GM10248 (cell line): ENCODE measurements at regions not wholly inside any gene's neighbourhood (a gene's known extent, or its start where the extent isn't known, plus 50 kb on each side); places are given as distances from the start of the nearest gene placed in this dataset.
"Not testable (repeated sequence)": the region's sequence is repeated elsewhere in the genome, so short reads cannot be mapped to it uniquely, and the experiment has no call there.

Source experiments
- CTCF ChIA-PET: fragments of 300-600 bp; sonication (Branson Sonifier 250); formaldehyde crosslinking; extraction: SDS; loops from one replicate; lab custom pipeline; 2021; ENCODE audit warnings: antibody characterized with exemption; lab: Yijun Ruan, JAX
- POLR2A ChIA-PET: fragments of 350-650 bp; sonication (Branson Sonifier 250); formaldehyde crosslinking; extraction: SDS; loops from one replicate; lab custom pipeline; 2020; ENCODE audit warnings: antibody characterized with exemption; lab: Yijun Ruan, JAX
- DNase-seq: peaks from one replicate; pipeline ENCODE4 v3.0.0; 2012; ENCODE audit errors: extremely low spot score
- TF ChIP-seq, protein P1 (sequence below): IDR thresholded peaks from 2 replicates; pipeline ENCODE4 v1.5.1; 2012; ENCODE audit warnings: mild to moderate bottlenecking, low read depth; ENCODE audit errors: extremely low read depth, missing control alignments, control extremely low read depth

DNA sequence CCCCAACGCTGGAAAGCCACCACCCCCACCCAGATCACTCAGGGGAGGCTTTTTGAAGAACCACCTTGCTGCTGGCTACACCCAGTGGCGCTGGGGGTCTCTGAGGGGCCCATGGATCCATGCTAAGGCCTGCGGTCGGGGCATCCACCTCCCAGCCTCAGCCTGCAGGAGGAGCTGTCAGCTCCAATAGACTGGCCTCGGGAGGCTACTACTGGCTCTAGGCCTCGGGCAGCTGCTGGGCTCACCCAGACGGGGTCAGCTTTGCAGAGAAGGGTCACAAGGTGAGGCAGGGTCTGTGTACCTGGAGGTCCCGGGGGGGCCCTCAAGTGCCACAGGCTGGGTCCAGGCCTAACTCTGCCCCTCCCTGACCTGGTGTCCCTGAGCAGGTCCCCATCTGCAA lies 193.7 kb downstream of the OLFM1 start:
- POLR2A ChIA-PET, result no interaction called here
- no peak for DNase-seq
- TF ChIP-seq, protein P1, sequence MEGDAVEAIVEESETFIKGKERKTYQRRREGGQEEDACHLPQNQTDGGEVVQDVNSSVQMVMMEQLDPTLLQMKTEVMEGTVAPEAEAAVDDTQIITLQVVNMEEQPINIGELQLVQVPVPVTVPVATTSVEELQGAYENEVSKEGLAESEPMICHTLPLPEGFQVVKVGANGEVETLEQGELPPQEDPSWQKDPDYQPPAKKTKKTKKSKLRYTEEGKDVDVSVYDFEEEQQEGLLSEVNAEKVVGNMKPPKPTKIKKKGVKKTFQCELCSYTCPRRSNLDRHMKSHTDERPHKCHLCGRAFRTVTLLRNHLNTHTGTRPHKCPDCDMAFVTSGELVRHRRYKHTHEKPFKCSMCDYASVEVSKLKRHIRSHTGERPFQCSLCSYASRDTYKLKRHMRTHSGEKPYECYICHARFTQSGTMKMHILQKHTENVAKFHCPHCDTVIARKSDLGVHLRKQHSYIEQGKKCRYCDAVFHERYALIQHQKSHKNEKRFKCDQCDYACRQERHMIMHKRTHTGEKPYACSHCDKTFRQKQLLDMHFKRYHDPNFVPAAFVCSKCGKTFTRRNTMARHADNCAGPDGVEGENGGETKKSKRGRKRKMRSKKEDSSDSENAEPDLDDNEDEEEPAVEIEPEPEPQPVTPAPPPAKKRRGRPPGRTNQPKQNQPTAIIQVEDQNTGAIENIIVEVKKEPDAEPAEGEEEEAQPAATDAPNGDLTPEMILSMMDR, result no peak
- CTCF ChIA-PET, result interaction anchor here (1.7 kb wide), 1 partner anchor 9 kb away, joined by 5 read pairs; no protein-coding TSS in a partner anchor

DNA sequence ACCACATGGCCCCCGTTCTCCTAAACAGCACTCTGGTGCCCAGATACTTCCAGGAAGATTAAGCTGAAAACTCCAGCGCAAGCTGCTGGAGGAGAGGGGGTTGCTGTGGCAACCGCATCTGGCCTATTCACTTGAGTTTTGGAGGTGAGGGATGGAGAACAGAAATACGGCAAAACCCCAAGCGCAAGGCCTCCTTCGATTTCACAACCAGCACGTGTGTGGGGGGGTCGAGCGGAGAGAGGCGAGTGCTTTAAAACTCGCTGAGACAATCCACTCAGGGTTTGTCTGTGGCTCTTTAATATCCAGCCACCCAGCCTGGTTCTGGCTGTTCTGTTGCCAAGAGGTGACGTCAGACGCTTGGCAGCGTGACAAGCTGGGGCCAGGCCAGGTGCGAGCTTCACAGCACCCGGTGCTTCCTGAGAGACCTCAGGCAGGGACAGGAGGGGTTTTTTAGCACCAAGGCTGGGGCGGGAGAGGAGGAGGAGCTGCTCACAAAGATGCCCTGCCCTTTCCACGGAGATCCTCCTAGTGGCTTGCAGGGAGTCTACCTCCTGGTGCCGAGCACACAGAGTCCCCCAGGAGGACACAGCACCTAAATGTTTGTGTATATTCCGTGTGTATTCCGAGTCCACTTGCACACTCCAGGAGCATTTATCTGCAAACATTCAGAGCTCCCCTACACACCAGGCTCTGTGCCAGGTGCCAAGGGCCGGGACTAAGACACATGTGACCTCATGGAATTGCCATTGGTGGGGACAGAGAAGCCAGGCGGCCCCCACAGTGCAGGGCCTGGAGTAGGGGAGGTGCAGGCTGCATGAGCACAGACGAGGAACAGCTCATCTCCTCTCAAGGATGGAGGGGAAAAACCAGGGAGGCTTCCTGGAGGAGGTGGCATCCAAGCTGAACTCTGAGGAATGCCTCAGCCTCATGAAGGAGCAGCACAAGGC lies 194.6 kb downstream of the OLFM1 start:
- no peak for DNase-seq
- POLR2A ChIA-PET, result no interaction called here
- CTCF ChIA-PET, result interaction anchor here (1.3 to 1.7 kb wide), 2 partner anchors 10 to 12 kb away, joined by 5 read pairs; no protein-coding TSS in a partner anchor
- TF ChIP-seq, protein P1, result no peak

DNA sequence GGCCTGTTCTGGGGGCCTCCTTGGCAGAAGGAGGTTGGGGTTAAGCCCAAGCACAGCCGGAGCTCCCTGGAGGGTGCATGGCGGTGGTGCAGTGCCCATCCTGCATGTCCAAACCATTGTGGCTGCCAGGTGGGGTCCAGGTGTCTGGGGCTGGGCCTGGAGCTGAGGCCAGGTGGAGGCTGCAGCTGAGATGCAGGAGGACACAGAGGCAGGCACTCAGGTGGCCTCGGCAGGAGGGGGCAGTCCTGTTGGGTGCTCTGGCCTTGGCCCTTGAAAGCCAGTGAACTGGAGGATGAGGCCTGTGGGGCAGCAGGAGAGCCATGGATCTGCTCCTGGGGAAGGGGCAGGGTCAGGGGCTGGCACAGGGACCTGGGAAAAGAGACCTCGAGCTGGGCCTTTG lies 195.3 kb downstream of the OLFM1 start:
- DNase-seq, result no peak
- TF ChIP-seq, protein P1, result no peak
- ChIA-PET POLR2A (no interaction called here), CTCF (interaction anchor here (1.3 to 1.7 kb wide), 2 partner anchors 11 kb away, joined by 5 read pairs; no protein-coding TSS in a partner anchor)

DNA sequence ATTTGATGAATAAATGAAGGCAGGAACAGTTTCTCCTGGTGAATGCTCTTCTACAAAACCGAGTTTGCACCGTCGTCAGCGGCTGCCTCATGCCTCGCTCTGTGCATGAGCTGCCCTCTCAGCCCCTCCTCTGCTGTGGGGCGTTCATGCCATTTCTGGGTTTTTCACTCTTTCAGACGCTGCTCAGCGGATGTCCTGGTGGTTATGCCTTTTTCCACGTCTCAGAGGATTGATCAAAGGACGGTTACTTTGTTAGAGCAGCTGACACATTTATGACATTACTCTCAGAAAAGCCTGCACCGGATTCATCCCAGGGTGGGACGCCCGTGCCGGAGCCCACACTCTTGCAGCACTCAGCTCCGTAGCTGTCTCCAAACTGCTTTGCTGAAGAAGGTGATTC lies 195.9 kb upstream of the PPP1R26 start:
- CTCF ChIA-PET, result no interaction called here

DNA sequence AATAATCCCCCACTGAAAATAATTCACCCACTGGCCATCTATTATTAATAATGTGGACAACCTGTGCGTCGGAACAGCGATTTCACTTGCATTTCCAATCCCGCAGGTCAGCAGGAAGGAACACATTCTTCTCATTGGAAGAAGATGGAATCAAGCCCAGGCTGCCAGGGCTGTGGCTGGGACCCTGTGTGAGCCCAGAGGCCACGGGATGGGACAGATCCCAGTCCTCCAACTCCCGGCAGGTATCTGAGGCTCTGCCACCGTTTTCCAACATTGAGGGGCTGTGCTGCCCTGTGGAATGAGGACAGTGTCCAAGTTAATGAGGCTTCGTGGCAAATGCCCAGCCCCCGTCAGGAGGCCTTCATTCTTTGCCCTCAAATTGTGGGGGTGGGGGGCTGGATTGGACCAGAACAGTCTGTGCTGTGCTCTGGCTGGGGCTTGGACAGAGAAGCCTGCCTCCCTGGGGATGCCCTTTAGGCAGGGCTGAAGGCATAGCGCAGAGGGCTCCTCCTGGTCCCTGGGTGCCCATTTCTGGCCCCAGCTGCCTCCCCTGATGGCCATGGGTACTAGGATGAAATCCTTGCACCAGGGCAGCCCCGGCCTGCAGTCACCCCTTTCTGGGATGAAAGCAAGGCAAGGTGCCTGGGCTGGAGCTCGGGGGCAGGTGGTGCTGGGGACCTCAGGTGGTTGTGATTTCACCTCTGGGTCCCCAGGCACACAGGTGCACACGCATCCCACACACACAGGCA lies 195.0 kb upstream of the PPP1R26 start:
- POLR2A ChIA-PET, result no interaction called here
- no peak for DNase-seq
- TF ChIP-seq, protein P1, result no peak
- CTCF ChIA-PET, result no interaction called here

More for the DNA sequence above, 195.9 kb upstream of the PPP1R26 start:
- no peak for DNase-seq
- TF ChIP-seq, protein P1, result no peak
- POLR2A ChIA-PET, result no interaction called here

DNA sequence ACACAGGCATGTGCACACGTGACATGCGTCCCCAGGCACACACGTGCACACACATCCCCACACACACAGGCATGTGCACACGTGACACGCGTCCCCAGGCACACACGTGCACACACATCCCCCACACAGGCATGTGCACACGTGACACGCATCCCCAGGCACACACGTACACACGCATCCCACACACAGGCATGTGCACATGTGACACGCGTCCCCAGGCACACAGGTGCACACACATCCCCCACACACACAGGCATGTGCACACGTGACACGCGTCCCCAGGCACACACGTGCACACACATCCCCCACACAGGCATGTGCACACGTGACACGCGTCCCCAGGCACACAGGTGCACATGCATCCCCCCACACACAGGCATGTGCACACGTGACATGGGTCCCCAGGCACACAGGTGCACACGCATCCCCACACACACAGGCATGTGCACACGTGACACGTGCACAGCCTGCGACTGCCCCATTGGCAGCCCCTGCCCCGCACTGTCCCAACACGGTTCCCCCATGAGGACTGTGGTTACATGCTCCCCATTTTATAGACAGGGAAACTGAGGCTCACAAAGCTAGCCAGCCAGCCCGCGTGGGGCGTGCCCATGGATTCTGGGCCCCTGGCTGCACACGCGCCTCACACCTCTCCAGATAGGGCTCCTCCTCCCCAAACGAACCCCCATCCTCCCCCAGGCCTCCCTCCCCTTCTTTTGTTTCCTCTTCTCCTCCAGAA lies 193.2 kb upstream of the PPP1R26 start:
- CTCF ChIA-PET, POLR2A ChIA-PET, DNase-seq: not testable (repeated sequence)
